ENCODE measurements at regions not wholly inside any gene's neighbourhood (a gene's known extent, or its start where the extent isn't known, plus 50 kb on each side); places are given as distances from the start of the nearest gene placed in this dataset.

- TF ChIP-seq, protein P1, sequence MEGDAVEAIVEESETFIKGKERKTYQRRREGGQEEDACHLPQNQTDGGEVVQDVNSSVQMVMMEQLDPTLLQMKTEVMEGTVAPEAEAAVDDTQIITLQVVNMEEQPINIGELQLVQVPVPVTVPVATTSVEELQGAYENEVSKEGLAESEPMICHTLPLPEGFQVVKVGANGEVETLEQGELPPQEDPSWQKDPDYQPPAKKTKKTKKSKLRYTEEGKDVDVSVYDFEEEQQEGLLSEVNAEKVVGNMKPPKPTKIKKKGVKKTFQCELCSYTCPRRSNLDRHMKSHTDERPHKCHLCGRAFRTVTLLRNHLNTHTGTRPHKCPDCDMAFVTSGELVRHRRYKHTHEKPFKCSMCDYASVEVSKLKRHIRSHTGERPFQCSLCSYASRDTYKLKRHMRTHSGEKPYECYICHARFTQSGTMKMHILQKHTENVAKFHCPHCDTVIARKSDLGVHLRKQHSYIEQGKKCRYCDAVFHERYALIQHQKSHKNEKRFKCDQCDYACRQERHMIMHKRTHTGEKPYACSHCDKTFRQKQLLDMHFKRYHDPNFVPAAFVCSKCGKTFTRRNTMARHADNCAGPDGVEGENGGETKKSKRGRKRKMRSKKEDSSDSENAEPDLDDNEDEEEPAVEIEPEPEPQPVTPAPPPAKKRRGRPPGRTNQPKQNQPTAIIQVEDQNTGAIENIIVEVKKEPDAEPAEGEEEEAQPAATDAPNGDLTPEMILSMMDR (IDR thresholded peaks at IDR 0.05; ENCODE audit: insufficient read depth, missing control alignments) = no peak
- DNase-seq (ENCODE audit: insufficient read length, low spot score) (no peak), FAIRE-seq (no peak)
Observed at GRCh38 chr18:44143072-44143471, 537.6 kb upstream of the SETBP1 start.

GRCh38 chr18:44149706-44150105 lies 531.0 kb upstream of the SETBP1 start:
- DNase-seq (ENCODE audit: insufficient read length, low spot score) (no peak), FAIRE-seq (no peak)
- TF ChIP-seq, protein P1 (IDR thresholded peaks at IDR 0.05; ENCODE audit: insufficient read depth, missing control alignments) = no peak

DNA sequence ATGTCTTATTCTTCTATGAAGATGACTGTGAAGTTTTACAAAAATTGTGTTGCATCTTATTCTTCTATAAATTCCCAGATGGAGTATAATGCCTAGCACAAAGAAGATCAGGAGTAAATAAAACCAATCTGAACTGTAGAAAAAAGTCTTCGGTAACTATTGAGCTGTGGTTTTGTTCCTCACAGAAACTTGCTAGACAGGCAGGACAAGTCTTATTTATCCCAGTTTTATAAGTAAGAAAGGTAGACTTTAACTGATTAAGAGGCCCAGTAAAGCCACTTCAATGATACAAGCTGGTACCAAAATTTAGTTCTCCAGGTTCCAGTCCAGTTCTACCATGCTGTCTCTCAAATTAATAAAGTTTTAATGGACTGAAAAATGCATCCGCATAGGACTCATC lies 526.7 kb upstream of the SETBP1 start:
- TF ChIP-seq, protein P1 (IDR thresholded peaks at IDR 0.05; ENCODE audit: insufficient read depth, missing control alignments) = no peak
- FAIRE-seq (no peak), DNase-seq (ENCODE audit: insufficient read length, low spot score) (no peak)

DNA sequence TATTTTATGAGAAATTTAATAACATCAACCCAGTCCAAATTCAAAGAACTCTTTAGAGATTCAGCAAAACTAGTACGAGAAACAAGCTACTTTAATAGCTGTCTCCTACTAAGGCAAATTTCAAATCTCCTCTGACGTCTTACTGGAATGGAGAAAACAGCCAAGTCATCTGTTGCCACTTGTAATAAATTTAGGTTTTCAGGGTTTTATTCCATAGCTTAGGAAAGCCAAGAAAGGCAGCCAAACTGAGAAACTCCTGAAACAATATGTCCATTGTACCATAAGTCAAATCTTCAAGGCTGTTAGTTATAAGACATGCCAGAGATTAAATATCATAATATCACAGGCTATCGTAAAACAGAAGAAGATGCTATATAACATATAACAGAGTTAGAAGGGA lies 524.6 kb upstream of the SETBP1 start:
- TF ChIP-seq, protein P1 (IDR thresholded peaks at IDR 0.05; ENCODE audit: insufficient read depth, missing control alignments) = no peak
- no peak for DNase-seq (ENCODE audit: insufficient read length, low spot score)
- no peak for FAIRE-seq

- no peak for FAIRE-seq
- DNase-seq (ENCODE audit: insufficient read length, low spot score) = no peak
- TF ChIP-seq, protein P1 (IDR thresholded peaks at IDR 0.05; ENCODE audit: insufficient read depth, missing control alignments) = no peak
Observed at GRCh38 chr18:44156776-44157335, 523.8 kb upstream of the SETBP1 start.

- FAIRE-seq = no peak
- TF ChIP-seq, protein P1 (IDR thresholded peaks at IDR 0.05; ENCODE audit: insufficient read depth, missing control alignments) = no peak
Observed at GRCh38 chr18:44170208-44170880, 510.3 kb upstream of the SETBP1 start.

GRCh38 chr18:44171301-44171700 lies 509.4 kb upstream of the SETBP1 start:
- FAIRE-seq (no peak), DNase-seq (ENCODE audit: insufficient read length, low spot score) (no peak)
- TF ChIP-seq, protein P1 (IDR thresholded peaks at IDR 0.05; ENCODE audit: insufficient read depth, missing control alignments) = no peak

More at GRCh38 chr18:44170208-44170880, 510.3 kb upstream of the SETBP1 start:
- no peak for DNase-seq (ENCODE audit: insufficient read length, low spot score)

All from D721Med (cell line).